ENCODE measurements at regions not wholly inside any gene's neighbourhood (a gene's known extent, or its start where the extent isn't known, plus 50 kb on each side); places are given as distances from the start of the nearest gene placed in this dataset.

DNA sequence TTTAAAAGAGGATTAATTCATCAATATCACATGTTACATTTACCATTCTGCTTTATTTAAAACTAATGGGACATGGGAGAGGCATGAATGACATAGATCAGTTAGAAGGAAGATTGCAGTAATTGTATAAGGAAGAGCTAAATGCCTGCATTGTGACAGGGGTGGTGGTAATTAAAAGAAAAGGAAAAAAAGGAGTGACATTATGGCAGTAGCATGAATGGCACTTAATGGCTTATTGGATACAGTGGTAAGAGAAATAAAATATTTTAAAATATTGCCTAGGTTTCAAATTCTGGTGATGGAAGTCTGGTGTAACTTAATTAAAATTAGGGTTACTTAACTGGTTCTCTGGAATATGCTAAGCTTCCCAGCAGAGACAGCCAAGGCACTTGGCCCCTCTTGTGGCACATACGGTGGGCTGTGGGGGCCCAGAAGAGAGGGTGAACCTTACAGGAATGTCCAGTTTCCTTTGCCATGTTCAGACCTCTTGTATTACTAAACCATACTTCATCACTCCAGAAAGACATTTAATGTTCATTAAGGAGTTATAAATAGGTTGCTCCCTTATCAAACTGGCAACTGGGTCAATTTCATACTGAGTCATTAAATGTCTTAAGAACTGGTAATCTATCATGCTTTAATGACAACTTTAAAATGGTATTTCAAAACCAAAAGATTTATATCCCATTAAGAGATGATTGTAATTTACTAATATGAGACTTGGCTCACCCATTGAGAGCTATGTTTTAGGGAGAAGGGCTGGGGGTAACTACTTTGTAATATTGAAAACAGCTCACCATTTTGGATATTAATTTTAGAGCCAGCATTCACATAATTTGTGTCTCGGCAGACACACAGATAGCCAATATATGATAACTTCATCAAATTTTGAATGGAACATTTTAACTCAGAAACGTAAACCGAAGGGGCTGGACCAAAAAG lies 798.9 kb upstream of the PIK3C3 start:
- TF ChIP-seq CTCF (IDR thresholded peaks at IDR 0.05; ENCODE audit: insufficient read depth, low read length, severe bottlenecking), result no peak
- DNase-seq (ENCODE audit: low read depth), result no peak
- Histone ChIP-seq H3K4me3 (ENCODE audit: low read depth, low read length) (no peak overlapping the region), H3K36me3 (ENCODE audit: control insufficient read depth, insufficient read depth, low read length) (no peaks in the 10 kb centered on the region), H3K27me3 (ENCODE audit: control insufficient read depth, insufficient read depth, low read length) (no peaks in the 10 kb centered on the region)
- no peak for FAIRE-seq

DNA sequence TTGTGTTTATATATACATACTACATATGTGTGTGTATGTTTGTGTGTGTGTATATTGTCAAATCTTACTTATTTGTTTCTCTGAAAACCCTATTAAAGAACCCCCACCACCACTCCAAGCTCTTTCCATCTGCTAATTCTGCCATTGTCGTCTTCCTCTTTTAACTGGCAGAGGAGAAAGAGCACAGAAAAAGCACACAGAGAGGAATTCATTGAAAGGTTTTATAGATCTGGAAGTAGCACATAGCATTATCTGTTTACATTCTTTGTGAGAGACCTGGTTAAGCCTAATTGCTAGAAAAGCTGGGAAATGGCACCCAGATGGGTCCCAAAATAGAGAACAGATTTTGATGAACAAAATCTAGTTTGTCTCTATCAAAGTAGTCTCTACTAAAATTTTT lies 800.0 kb upstream of the PIK3C3 start:
- DNase-seq (ENCODE audit: low read depth) (no peak), FAIRE-seq (no peak)
- no peak for TF ChIP-seq CTCF (IDR thresholded peaks at IDR 0.05; ENCODE audit: insufficient read depth, low read length, severe bottlenecking)

DNA sequence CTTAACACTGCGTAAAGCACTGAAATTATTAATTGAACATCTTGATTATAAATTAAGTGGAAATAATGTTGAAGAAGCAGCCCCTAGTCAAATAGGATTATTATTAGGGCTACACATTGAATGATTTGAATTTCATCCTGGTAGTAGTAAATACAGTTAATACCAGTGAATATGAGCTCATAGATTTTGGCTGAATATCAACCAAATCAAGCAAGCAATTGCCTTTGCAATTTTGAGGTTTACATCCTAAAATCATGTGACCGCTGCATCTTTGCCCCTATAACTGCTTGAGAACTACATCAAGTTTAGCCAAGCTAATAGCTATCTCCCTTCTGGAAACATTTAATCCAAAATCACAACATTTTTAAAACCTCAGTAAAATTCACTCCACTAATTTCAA lies 801.2 kb upstream of the PIK3C3 start:
- no peaks in the 10 kb centered on the region for H3K27me3 ChIP-seq (ENCODE audit: control insufficient read depth, insufficient read depth, low read length)
- FAIRE-seq, result no peak
- no peak overlapping the region for H3K4me3 ChIP-seq (ENCODE audit: low read depth, low read length)
- no peaks in the 10 kb centered on the region for H3K36me3 ChIP-seq (ENCODE audit: control insufficient read depth, insufficient read depth, low read length)
- no peak for TF ChIP-seq CTCF (IDR thresholded peaks at IDR 0.05; ENCODE audit: insufficient read depth, low read length, severe bottlenecking)
- DNase-seq (ENCODE audit: low read depth), result no peak

More for the DNA sequence above, 800.0 kb upstream of the PIK3C3 start:
- H3K27me3 ChIP-seq (ENCODE audit: control insufficient read depth, insufficient read depth, low read length), result no peaks in the 10 kb centered on the region
- no peaks in the 10 kb centered on the region for H3K36me3 ChIP-seq (ENCODE audit: control insufficient read depth, insufficient read depth, low read length)
- H3K4me3 ChIP-seq (ENCODE audit: low read depth, low read length), result no peak overlapping the region

- no peaks in the 10 kb centered on the region for H3K27me3 ChIP-seq (ENCODE audit: control insufficient read depth, insufficient read depth, low read length)
- no peak for FAIRE-seq
- peak; percentile 93 for DNase-seq (ENCODE audit: low read depth)
- H3K4me3 ChIP-seq (ENCODE audit: low read depth, low read length), result no peak overlapping the region
- no peaks in the 10 kb centered on the region for H3K36me3 ChIP-seq (ENCODE audit: control insufficient read depth, insufficient read depth, low read length)
- TF ChIP-seq CTCF (IDR thresholded peaks at IDR 0.05; ENCODE audit: insufficient read depth, low read length, severe bottlenecking), result no peak
Measured at GRCh38 chr18:41150316-41150715, 804.7 kb upstream of the PIK3C3 start.

GRCh38 chr18:41146301-41146700 lies 808.7 kb upstream of the PIK3C3 start:
- DNase-seq (ENCODE audit: low read depth) (no peak), FAIRE-seq (no peak)
- no peak overlapping the region for H3K4me3 ChIP-seq (ENCODE audit: low read depth, low read length)
- no peak for TF ChIP-seq CTCF (IDR thresholded peaks at IDR 0.05; ENCODE audit: insufficient read depth, low read length, severe bottlenecking)
- H3K27me3 ChIP-seq (ENCODE audit: control insufficient read depth, insufficient read depth, low read length), result no peaks in the 10 kb centered on the region
- no peaks in the 10 kb centered on the region for H3K36me3 ChIP-seq (ENCODE audit: control insufficient read depth, insufficient read depth, low read length)

Measured in bronchial epithelial cell (primary cell).